Panc1 (cell line): ENCODE measurements at regions not wholly inside any gene's neighbourhood (a gene's known extent, or its start where the extent isn't known, plus 50 kb on each side); places are given as distances from the start of the nearest gene placed in this dataset.

Experiments
- ATAC-seq: fragments of 200-7000 bp; cut with Tn5 transposase; 2 replicates; pipeline ENCODE4 v1.9.1; 2020; ENCODE audit warnings: mild to moderate bottlenecking, moderate library complexity
- BruUV-seq: library from RNA; stranded (reverse); fragments of 400-500 nt; replicated peaks from 2 replicates; lab custom pipeline; 2021; lab: Mats Ljungman, UMichigan
- CTCF ChIA-PET: fragments of 300-600 bp; sonication (Branson Sonifier 250); formaldehyde crosslinking; loops from one replicate; lab custom pipeline; 2022; ENCODE audit warnings: antibody characterized with exemption; lab: Charles Lee
- POLR2A ChIA-PET: fragments of 300-600 bp; sonication (Branson Sonifier 250); formaldehyde crosslinking; loops from one replicate; lab custom pipeline; 2022; ENCODE audit warnings: antibody characterized with exemption; lab: Charles Lee
- DNase-seq: peaks from one replicate; pipeline ENCODE4 v3.0.0-alpha.2; 2010; ENCODE audit warnings: low read depth, low spot score
- H3K27ac ChIP-seq: 2 replicates; pipeline ENCODE4 v1.5.1; 2011; ENCODE audit warnings: mild to moderate bottlenecking, low read length, inconsistent platforms
- H3K27me3 ChIP-seq: fragments of 200-500 bp; sonication (Bioruptor generic); 2 replicates; pipeline ENCODE4 v1.6.0; 2014; ENCODE audit warnings: low read length, inconsistent platforms; ENCODE audit not compliant: control insufficient read depth, insufficient read depth
- H3K36me3 ChIP-seq: fragments of 200-500 bp; sonication (Bioruptor generic); 2 replicates; pipeline ENCODE4 v1.5.1; 2014; ENCODE audit warnings: inconsistent platforms, mild to moderate bottlenecking, low read length, moderate library complexity; ENCODE audit not compliant: control insufficient read depth, insufficient read depth
- H3K4me1 ChIP-seq: 2 replicates; pipeline ENCODE4 v1.5.1; 2011; ENCODE audit warnings: inconsistent platforms, mild to moderate bottlenecking, low read length, moderate library complexity; ENCODE audit not compliant: control insufficient read depth, insufficient read depth
- H3K4me3 ChIP-seq, 2 experiments: 2 replicates each; pipeline ENCODE4 v1.5.1; 2011 to 2012; ENCODE audit warnings: low read depth in 2 of 2, low read length in 2 of 2, mild to moderate bottlenecking in 2 of 2, inconsistent platforms in 1 of 2, moderate library complexity in 1 of 2
- H3K9me3 ChIP-seq: fragments of 200-500 bp; sonication (Bioruptor generic); 2 replicates; pipeline ENCODE4 v1.5.1; 2014; ENCODE audit warnings: low read depth, mild to moderate bottlenecking, inconsistent platforms, low read length, moderate library complexity; ENCODE audit not compliant: control insufficient read depth, insufficient read depth
- CTCF ChIP-seq: fragments of 450-650 bp; IDR thresholded peaks from 2 replicates; pipeline ENCODE4 v1.5.1; 2017; ENCODE audit warnings: mild to moderate bottlenecking
- POLR2AphosphoS5 ChIP-seq: IDR thresholded peaks from 2 replicates; pipeline ENCODE4 v1.6.1; 2012; ENCODE audit warnings: mild to moderate bottlenecking, low read depth, low read length, moderate library complexity
- REST ChIP-seq, 2 experiments: IDR thresholded peaks; 2 replicates each; pipeline ENCODE4 v1.6.1; 2011 to 2012; ENCODE audit warnings: low read depth in 2 of 2, control low read depth in 1 of 2, low read length in 1 of 2, mild to moderate bottlenecking in 1 of 2, moderate library complexity in 1 of 2; ENCODE audit not compliant: insufficient read depth in 1 of 2
- SIN3A ChIP-seq: IDR thresholded peaks from 2 replicates; pipeline ENCODE4 v1.6.1; 2012; ENCODE audit warnings: low read depth, mild to moderate bottlenecking, low read length, moderate library complexity, borderline replicate concordance; ENCODE audit not compliant: insufficient read depth
- TCF7L2 ChIP-seq: IDR thresholded peaks from 2 replicates; pipeline ENCODE4 v1.6.1; 2011; ENCODE audit warnings: mild to moderate bottlenecking, low read depth, low read length, inconsistent platforms
- in situ Hi-C: cut with HindIII; loops from 2 replicates; pipeline ENCODE4 v1.10.0; 2016; ENCODE audit warnings: low sequenced_read_pairs, low pct_unique_long_range_greater_than_20kb
- intact Hi-C: fragments of 100-400 bp; cut with micrococcal nuclease; formaldehyde crosslinking; loops from one replicate; pipeline ENCODE4 v1.10.0; 2022; ENCODE audit not compliant: unreplicated experiment

- no peak for DNase-seq
- no peak overlapping the region for H3K27ac ChIP-seq
- H3K27me3 ChIP-seq = no peaks in the 10 kb centered on the region
- in situ Hi-C loops = no loop called here
- intact Hi-C loops = no loop called here
- ChIA-PET POLR2A (no interaction called here), CTCF (no interaction called here)
- ATAC-seq = no peak
- no peak overlapping the region for H3K4me3 ChIP-seq
- TF ChIP-seq SIN3A (no peak), CTCF (no peak), POLR2AphosphoS5 (no peak), TCF7L2 (no peak), REST (IDR thresholded peaks at IDR 0.05; ENCODE audit: insufficient read depth in 1 of 2, low read depth in 2 of 2, low read length in 1 of 2) (no peak)
- H3K4me1 ChIP-seq = no peaks in the 10 kb centered on the region
- H3K9me3 ChIP-seq = no peaks in the 10 kb centered on the region
- no peaks in the 10 kb centered on the region for H3K36me3 ChIP-seq
- no TSS peak for BruUV-seq
These were observed 684.9 kb upstream of the CPEB2 start for GRCh38 chr4:14317351-14317750.

GRCh38 chr4:14318671-14319070, 683.6 kb upstream of the CPEB2 start:
- in situ Hi-C loops (no loop called here), intact Hi-C loops (no loop called here)
- no peak for ATAC-seq
- Histone ChIP-seq H3K4me3 (no peak overlapping the region), H3K36me3 (no peaks in the 10 kb centered on the region), H3K27ac (no peak overlapping the region), H3K4me1 (no peaks in the 10 kb centered on the region), H3K27me3 (no peaks in the 10 kb centered on the region), H3K9me3 (no peaks in the 10 kb centered on the region)
- ChIA-PET POLR2A (no interaction called here), CTCF (no interaction called here)
- no TSS peak for BruUV-seq
- no peak for DNase-seq
- TF ChIP-seq SIN3A = no peak
- TF ChIP-seq CTCF = no peak
- TF ChIP-seq POLR2AphosphoS5 = no peak
- no peak for TF ChIP-seq TCF7L2
- TF ChIP-seq REST (IDR thresholded peaks at IDR 0.05; ENCODE audit: insufficient read depth in 1 of 2, low read depth in 2 of 2, low read length in 1 of 2) = no peak
